ENCODE measurements at regions not wholly inside any gene's neighbourhood (a gene's known extent, or its start where the extent isn't known, plus 50 kb on each side); places are given as distances from the start of the nearest gene placed in this dataset.
"Not testable (repeated sequence)": the region's sequence is repeated elsewhere in the genome, so short reads cannot be mapped to it uniquely, and the experiment has no call there.

GRCh38 chr13:111413407-111414187 is 93.2 kb downstream of the TEX29 start:
- DNase-seq (ENCODE audit: low read depth), result no peak

- no peak for DNase-seq (ENCODE audit: low read depth)
Measured at GRCh38 chr13:111414341-111414740, 93.9 kb downstream of the TEX29 start.

GRCh38 chr13:111415246-111415645 is 94.8 kb downstream of the TEX29 start:
- no peak for DNase-seq (ENCODE audit: low read depth)

GRCh38 chr13:111415765-111416164 is 95.3 kb downstream of the TEX29 start:
- no peak for DNase-seq (ENCODE audit: low read depth)

GRCh38 chr13:111418101-111418500 is 97.7 kb downstream of the TEX29 start:
- DNase-seq (ENCODE audit: low read depth), result no peak

- no peak for DNase-seq (ENCODE audit: low read depth)
Measured at GRCh38 chr13:111420113-111420876, 99.9 kb downstream of the TEX29 start.

- no peak for DNase-seq (ENCODE audit: low read depth)
Measured at GRCh38 chr13:111421216-111421615, 100.8 kb downstream of the TEX29 start.

GRCh38 chr13:111422348-111422747 is 101.9 kb downstream of the TEX29 start:
- DNase-seq (ENCODE audit: low read depth), result no peak

- no peak for DNase-seq (ENCODE audit: low read depth)
Measured at GRCh38 chr13:111423168-111423785, 102.8 kb downstream of the TEX29 start.

- DNase-seq (ENCODE audit: low read depth), result no peak
Measured at GRCh38 chr13:111424134-111424533, 103.7 kb downstream of the TEX29 start.

- no peak for DNase-seq (ENCODE audit: low read depth)
Measured at GRCh38 chr13:111425326-111425725, 104.9 kb downstream of the TEX29 start.

- no peak for DNase-seq (ENCODE audit: low read depth)
Measured at GRCh38 chr13:111429064-111429558, 108.7 kb downstream of the TEX29 start.

GRCh38 chr13:111431206-111431605 is 110.8 kb downstream of the TEX29 start:
- no peak for DNase-seq (ENCODE audit: low read depth)

- DNase-seq (ENCODE audit: low read depth), result no peak
Measured at GRCh38 chr13:111434578-111435159, 114.2 kb downstream of the TEX29 start.

- no peak for DNase-seq (ENCODE audit: low read depth)
Measured at GRCh38 chr13:111436446-111436845, 116.0 kb downstream of the TEX29 start.

- DNase-seq (ENCODE audit: low read depth), result no peak
Measured at GRCh38 chr13:111437417-111437816, 117.0 kb downstream of the TEX29 start.

- DNase-seq (ENCODE audit: low read depth), result no peak
Measured at GRCh38 chr13:111437856-111438547, 117.6 kb downstream of the TEX29 start.

GRCh38 chr13:111440492-111440891 is 120.0 kb downstream of the TEX29 start:
- not testable (repeated sequence) for DNase-seq (ENCODE audit: low read depth)

- no peak for DNase-seq (ENCODE audit: low read depth)
Measured at GRCh38 chr13:111443981-111444380, 123.5 kb downstream of the TEX29 start.

- DNase-seq (ENCODE audit: low read depth), result no peak
Measured at GRCh38 chr13:111448504-111448903, 128.1 kb downstream of the TEX29 start.

- DNase-seq (ENCODE audit: low read depth), result no peak
Measured at GRCh38 chr13:111449041-111449440, 128.6 kb downstream of the TEX29 start.

Data from forelimb muscle (tissue), 1 donor.